K562 (cell line): ENCODE measurements at regions not wholly inside any gene's neighbourhood (a gene's known extent, or its start where the extent isn't known, plus 50 kb on each side); places are given as distances from the start of the nearest gene placed in this dataset.

ENCODE experiments used
- BCOR ChIP-seq: fragments of 450-650 bp; IDR thresholded peaks from 2 replicates; pipeline ENCODE4 v1.6.1; 2016
- CHCHD3 ChIP-seq: fragments of 250-450 bp; sonication (Bioruptor Pico); IDR thresholded peaks from 2 replicates; pipeline ENCODE4 v2.1.2; 2022; ENCODE audit warnings: mild to moderate bottlenecking
- CHD4 ChIP-seq: fragments of 200-600 bp; sonication (generic); IDR thresholded peaks from 3 replicates; pipeline ENCODE4 v1.6.1; 2012; ENCODE audit warnings: low read depth, mild to moderate bottlenecking, mixed read lengths, low read length, inconsistent platforms; ENCODE audit not compliant: insufficient read depth, insufficient replicate concordance, poor library complexity, severe bottlenecking
- GATAD2A ChIP-seq: fragments of 450-650 bp; IDR thresholded peaks from 2 replicates; pipeline ENCODE4 v1.6.1; 2017
- GMEB1 ChIP-seq: fragments of 250-450 bp; sonication (Bioruptor Pico); IDR thresholded peaks from 2 replicates; pipeline ENCODE4 v1.4.0; 2020; ENCODE audit warnings: mild to moderate bottlenecking
- HOMEZ ChIP-seq: fragments of 250-450 bp; sonication (Bioruptor Pico); IDR thresholded peaks from 2 replicates; pipeline ENCODE4 v1.4.0; 2020; ENCODE audit warnings: mild to moderate bottlenecking, moderate library complexity
- NBN ChIP-seq: fragments of 450-650 bp; IDR thresholded peaks from 2 replicates; pipeline ENCODE4 v1.6.1; 2016; ENCODE audit warnings: low read depth, mild to moderate bottlenecking
- SIX5 ChIP-seq, 2 experiments: IDR thresholded peaks; 2 replicates each; pipeline ENCODE4 v1.6.1; 2011; ENCODE audit warnings: low read length in 2 of 2, borderline replicate concordance in 1 of 2, low read depth in 1 of 2, mild to moderate bottlenecking in 1 of 2, moderate library complexity in 1 of 2; ENCODE audit not compliant: insufficient read depth in 1 of 2
- TEAD4 ChIP-seq, 2 experiments: sonication (generic) in 1 of 2; formaldehyde crosslinking in 1 of 2; IDR thresholded peaks; 2 replicates each; pipeline versions ENCODE4 v1.6.1 to v1.8.0; 2012 to 2022; ENCODE audit warnings: borderline replicate concordance in 1 of 2, inconsistent platforms in 1 of 2, low read length in 1 of 2, mild to moderate bottlenecking in 1 of 2, missing genetic modification reagents in 1 of 2
- THAP12 ChIP-seq: fragments of 250-450 bp; sonication (Bioruptor Pico); IDR thresholded peaks from 2 replicates; pipeline ENCODE4 v1.9.0; 2021; ENCODE audit warnings: mild to moderate bottlenecking, inconsistent platforms
- ZBTB43 ChIP-seq: sonication (generic); formaldehyde crosslinking; IDR thresholded peaks from 2 replicates; pipeline ENCODE4 v1.8.0; 2023; ENCODE audit warnings: mild to moderate bottlenecking, missing genetic modification reagents
- ZHX1 ChIP-seq: fragments of 150-350 bp; conservative IDR thresholded peaks from 2 replicates; pipeline ENCODE4 v1.6.1; 2014; ENCODE audit warnings: low read length
- ZNF175 ChIP-seq: fragments of 200-800 bp; sonication (Bioruptor generic); IDR thresholded peaks from 2 replicates; pipeline ENCODE4 v1.6.1; 2016; ENCODE audit warnings: low read depth, mild to moderate bottlenecking, missing genetic modification characterization, missing compliant biosample characterization
- ZNF41 ChIP-seq: fragments of 250-450 bp; sonication (Bioruptor Pico); conservative IDR thresholded peaks from 2 replicates; pipeline ENCODE4 v1.4.0; 2020; ENCODE audit warnings: mild to moderate bottlenecking
- ZNF639 ChIP-seq, 2 experiments: fragments of 200-800 bp in 1 of 2; sonication (Bioruptor generic) in 1 of 2; sonication (generic) in 1 of 2; formaldehyde crosslinking in 1 of 2; IDR thresholded peaks in 1 of 2; conservative IDR thresholded peaks in 1 of 2; 2 replicates each; pipeline versions ENCODE4 v1.5.0 to v1.6.1; 2016 to 2020; ENCODE audit warnings: missing compliant biosample characterization in 1 of 2, missing genetic modification characterization in 1 of 2, missing genetic modification reagents in 1 of 2

- TF ChIP-seq TEAD4 (IDR thresholded peaks at IDR 0.05; ENCODE audit: low read length) (0 out of 2 replicates have a peak, but pooled peaks have one; percentile 13), TEAD4 (CRISPR knock-in tag; IDR thresholded peaks at IDR 0.05; ENCODE audit: borderline replicate concordance) (no peak), ZNF41 (CRISPR knock-in tag) (no peak), GMEB1 (CRISPR knock-in tag) (0 out of 2 replicates have a peak, but pooled peaks have one; percentile 31), ZNF175 (CRISPR knock-in tag) (0 out of 2 replicates have a peak, but pooled peaks have one; percentile 36), ZHX1 (no peak), CHD4 (no peak), SIX5 (IDR thresholded peaks at IDR 0.05; ENCODE audit: borderline replicate concordance in 1 of 2, insufficient read depth in 1 of 2, low read depth in 1 of 2, low read length in 2 of 2) (no peak), CHCHD3 (CRISPR knock-in tag) (no peak), GATAD2A (no peak), NBN (no peak), ZBTB43 (CRISPR knock-in tag) (no peak), THAP12 (CRISPR knock-in tag) (no peak), BCOR (no peak), HOMEZ (CRISPR knock-in tag) (no peak), ZNF639 (CRISPR knock-in tag; conservative IDR thresholded peaks at IDR 0.05 in 1 of 2, IDR thresholded peaks at IDR 0.05 in 1 of 2) (peak in 1 of 2 experiments; percentile 46; a peak in 1 of 4 replicates)
Measured at GRCh38 chr6:143598466-143599080, 79.2 kb upstream of the PHACTR2 start (continued).
